Fibroblast of peridontal ligament (primary cell): ENCODE measurements at regions not wholly inside any gene's neighbourhood (a gene's known extent, or its start where the extent isn't known, plus 50 kb on each side); places are given as distances from the start of the nearest gene placed in this dataset.

Source experiments
- DNase-seq: peaks from one replicate; pipeline ENCODE4 v3.0.0-alpha.2; 2010; ENCODE audit errors: extremely low read depth

- DNase-seq, result no peak
Measured at GRCh38 chr16:27681681-27682080, 131.7 kb downstream of the KATNIP start.

DNA sequence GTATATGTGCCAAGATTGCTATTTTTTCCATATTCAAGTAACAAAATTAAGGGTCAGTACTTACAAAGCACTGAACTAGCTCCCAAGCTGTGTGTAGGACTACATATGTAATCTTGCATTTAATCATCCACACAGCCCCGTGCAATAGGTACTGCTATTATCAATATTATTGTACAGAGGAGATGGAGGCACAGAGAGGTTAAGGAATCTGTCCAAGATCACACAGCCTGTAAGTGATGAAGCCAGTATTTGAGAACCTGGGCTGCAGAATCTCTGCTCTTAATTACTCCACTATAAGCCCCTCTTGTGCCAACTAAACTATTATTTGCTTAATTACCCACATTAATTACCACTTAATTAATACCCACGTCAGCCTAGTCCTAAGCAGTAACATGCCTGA, 134.1 kb downstream of the KATNIP start:
- DNase-seq, result no peak

DNA sequence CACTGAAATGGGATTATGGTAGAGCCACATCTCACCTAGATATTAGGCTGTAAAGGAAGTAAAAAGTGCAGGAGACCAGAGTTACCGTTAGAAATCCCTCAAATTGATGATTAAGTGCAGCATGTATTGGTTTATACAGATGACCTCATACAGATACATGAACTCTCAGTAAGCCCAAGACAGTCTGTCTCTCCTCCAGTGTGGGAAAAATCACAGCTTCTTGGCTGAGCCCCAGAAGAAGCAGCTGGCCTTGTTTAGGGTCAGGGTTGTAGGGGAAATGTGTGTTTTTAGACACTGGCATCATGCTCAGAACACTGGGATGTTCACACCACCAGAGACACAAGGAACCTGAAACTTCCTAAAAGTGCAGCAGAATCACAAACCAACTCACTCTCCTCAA, 135.9 kb downstream of the KATNIP start:
- peak; percentile 72 for DNase-seq

- no peak for DNase-seq
Measured at GRCh38 chr16:27686926-27687325, 137.0 kb downstream of the KATNIP start.

DNA sequence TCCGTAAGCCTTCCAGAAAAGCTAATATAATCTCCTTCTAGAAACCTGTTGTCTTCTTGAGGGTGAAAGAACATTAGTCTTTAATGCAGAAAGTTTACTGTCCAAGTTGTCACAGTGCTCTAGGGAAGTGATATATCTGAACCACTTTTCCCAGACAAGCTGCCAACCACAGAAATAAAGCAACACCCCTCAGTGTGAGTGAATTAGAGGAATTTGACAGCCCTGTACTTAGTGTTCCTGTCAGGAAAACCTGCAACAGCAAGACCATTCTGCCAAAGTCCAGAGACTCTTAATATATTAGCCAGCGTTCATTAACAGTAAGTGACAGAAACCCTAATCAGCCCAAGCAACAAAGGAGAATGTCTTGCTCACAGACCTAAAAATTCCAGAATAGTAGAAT, 137.7 kb downstream of the KATNIP start:
- DNase-seq, result no peak

DNA sequence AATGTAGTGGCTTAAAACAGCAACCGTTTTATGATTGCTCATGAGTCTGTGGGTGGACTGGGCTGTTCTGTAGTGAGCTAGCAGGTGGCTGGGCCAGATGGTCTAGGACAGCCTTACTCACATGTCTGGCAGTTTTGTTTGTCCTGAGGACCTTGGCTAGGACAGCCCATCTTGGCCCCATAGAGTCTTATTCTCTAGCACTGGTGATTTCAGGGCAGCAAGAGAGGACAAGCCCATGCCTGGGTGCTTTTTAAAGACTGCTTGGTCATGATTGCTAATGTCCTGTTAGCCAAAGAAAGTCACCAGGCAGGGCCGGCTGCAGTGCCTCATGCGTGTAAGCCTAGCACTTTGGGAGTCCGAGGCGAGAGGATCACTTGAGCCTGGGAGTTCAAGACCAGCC, 139.8 kb downstream of the KATNIP start:
- DNase-seq, result no peak

DNA sequence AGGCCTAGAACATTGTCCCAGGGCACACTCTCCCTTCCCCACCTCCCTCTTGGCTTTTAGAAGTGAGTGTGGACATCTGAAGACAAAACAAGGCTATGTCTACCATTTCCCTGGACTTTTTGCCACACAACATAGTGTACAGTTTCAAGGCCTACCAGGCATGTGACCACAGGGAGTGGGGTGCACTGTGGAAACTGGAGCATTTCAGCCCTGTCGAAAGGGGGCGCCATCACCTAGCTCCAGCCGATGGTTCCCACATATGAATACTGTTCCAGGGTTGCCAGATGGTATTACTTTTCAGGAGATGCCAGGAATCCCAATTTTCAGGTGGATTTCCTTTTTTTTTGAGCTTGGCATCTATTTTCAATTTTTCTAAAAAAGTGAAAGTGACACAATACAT, 140.7 kb downstream of the KATNIP start:
- DNase-seq, result no peak

GRCh38 chr16:27691721-27692120, 141.8 kb downstream of the KATNIP start:
- no peak for DNase-seq

GRCh38 chr16:27692576-27692975, 142.6 kb downstream of the KATNIP start:
- DNase-seq, result no peak

DNA sequence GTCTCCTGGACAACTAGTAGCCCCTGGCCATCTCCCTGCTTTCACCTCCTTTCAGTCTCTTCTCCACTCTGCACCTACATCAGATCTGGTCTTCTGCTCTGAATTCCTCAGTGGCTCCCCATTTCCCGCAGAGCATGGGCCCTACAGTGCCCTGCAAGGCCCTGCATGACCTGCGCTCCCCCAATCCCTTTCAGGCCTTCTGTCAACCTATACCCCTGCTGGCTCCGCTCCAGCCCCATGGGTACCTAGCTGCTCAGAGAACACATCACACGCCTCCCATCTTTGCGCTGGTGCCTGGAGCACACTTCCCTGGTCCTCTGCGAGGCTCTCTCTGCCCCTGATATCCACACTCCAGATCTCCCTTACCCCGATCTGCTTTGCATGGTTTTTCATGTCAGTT, 145.2 kb downstream of the KATNIP start:
- no peak for DNase-seq

DNA sequence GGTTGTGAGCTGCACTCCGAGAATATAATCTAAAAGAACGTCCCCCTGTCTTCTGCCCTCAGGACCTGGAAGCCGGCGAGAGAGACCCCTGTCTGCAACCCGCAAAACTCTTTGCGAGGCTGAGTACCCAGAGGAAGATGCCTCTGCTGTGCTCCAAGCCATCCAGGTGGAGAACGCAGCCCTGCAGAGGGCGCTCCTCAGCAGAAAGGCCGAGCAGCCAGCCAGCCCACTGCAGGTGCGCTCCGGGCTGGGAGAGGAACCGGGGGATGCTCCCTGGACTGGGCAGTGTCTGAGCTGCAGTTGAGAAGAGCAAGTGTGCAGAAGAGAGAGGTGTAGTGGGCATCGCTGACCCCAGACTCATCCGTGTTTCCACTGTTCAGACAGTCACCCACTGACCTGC, 148.3 kb downstream of the KATNIP start:
- no peak for DNase-seq

GRCh38 chr16:27698746-27699145, 148.8 kb downstream of the KATNIP start:
- DNase-seq, result no peak

DNA sequence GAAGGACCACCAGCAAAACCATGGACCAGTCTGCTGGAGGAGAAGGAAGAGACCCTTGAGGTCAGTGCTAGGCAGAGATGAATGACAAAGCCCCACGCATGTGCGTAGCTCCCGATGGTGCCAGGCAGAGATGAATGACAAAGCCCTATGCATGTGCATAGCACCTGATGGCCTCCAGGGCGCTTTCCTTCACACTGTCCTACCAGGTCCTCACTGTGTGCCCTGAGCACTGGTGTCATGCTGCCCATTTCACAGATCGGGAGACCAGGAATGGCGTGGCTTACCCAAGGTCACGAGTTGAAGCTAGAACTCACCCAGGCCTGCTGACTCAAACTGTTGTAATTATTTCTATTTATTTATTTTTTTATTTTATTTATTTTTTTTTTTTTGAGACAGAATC, 149.6 kb downstream of the KATNIP start:
- DNase-seq, result no peak

DNA sequence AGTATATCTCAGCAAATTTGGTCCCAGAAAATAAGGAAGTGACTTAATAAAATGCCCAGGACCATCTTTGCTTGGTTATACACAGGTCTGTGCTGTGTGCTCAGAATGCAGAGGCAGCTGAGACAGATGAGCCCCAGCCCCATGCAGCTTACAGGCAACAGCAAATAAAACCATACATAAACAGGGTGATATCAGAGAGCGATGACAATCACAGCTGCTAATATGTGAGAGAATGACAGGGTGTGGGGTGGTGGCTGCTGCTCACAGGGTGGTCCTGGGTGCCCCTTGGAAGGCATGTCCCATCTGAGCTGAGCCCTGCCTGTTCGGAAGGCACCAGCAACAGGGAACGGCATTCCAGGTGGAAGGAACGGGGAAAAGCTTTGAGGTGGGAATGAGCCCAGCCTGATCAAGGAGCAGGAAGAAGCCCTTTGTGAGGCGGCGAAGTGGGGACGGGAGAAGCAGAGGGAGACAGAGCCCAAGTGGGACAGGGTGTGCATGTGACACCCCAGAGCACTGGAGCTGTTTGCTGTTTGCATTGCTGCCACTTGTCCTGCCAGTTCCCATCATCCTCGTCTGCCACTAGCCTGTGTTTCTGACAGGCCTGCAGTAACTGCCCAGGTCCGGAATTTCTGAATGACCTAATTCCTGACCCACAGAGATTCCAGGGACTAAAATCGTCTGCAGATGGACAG, 150.5 kb downstream of the KATNIP start:
- DNase-seq, result no peak

DNA sequence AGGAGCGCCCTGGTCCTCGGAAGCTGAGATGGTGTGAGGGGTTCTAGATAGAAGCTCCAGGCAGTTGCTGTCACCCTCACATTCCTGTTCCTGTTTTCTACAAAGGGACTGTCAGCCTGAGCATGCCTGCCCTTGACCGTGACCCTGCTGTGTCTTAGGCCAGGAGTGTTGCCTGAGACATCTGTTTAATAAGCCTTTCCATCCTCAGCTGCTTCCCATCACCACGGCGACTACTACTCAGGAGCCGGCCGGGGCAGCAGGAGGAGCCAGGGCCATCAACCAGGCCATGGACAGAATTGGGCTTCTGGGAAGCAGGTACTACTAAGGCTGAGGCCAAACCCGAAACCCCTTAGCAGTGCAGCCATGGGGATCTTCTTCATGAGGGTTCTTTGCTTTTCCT, 151.4 kb downstream of the KATNIP start:
- no peak for DNase-seq

- DNase-seq, result no peak
Measured at GRCh38 chr16:27703121-27703520, 153.2 kb downstream of the KATNIP start.

DNA sequence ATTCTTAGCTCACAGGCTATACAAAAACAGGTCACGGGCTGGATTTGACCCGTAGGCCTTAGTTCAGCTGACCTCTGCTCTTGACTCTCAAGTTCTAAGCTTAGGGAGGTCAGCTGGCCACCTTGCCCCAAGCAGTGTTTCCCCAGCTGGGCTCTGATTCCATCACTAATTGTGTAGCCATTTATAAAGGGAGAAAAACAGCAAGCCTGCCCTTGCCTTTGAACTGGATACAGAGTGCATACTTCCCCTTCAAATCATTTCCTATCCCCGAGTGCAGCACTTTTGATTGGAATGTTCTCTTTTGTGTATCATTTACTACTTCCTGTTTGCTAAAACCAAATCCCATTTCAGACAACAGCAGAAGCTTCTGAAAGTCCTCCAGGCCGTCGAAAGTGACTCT, 153.6 kb downstream of the KATNIP start:
- peak; percentile 7 for DNase-seq

- DNase-seq, result no peak
Measured at GRCh38 chr16:27704252-27704651, 154.3 kb downstream of the KATNIP start.

GRCh38 chr16:27706156-27706865, 156.4 kb downstream of the KATNIP start:
- DNase-seq, result no peak

DNA sequence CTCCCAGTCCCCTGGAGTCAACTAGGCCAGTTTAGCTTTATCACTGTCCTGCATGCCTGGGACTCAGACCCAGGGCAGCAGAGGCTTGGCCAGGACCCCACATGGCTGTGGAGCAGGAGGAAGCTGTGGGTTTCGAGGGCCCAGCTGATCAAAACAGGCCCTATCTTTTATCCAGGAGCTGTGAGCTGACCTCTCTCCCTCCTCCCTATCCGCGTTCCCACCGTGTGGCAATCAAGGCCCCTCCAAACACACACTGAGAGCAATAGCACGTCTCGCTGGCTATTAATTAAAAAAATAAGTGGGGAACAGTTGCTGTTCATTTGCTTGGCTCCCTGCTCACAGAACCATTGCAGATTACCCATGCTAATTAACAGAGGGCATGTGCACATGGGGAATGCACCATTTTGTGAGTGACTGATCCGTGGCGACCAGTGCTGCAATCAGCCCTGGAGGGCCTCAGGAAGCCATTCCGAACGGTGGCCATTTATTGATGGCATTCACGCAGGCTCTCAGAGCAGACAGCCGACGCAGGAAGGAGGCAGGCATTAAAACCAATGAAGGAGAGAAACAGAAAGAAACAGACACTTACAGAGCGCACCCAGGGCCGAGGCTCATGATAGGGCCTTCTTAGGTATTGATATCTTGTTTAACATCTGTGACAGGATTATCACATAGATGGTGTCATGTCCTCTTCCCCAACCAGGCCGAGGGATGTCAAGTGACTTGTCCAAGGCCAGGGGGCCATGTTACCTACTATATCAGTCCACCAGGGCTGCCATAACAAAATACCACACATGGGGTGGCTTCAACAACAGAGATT, 157.1 kb downstream of the KATNIP start:
- DNase-seq, result no peak

DNA sequence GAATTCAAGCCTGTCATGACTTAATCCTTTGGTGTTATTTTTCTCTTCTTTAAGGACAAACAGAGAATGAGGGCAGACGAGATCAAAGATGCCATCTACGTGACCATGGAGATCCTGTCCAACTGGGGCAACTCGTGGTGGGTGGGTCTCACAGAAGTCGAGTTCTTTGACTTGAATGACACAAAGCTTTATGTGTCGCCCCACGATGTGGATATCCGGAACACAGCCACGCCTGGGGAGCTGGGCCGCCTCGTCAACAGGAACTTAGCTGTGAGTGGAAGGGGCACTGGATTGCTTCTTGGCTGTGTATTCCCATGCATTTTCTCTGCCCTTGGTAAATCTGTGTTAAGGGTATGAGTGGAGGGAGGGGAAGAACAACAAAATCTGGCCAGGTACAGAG, 158.7 kb downstream of the KATNIP start:
- no peak for DNase-seq

DNA sequence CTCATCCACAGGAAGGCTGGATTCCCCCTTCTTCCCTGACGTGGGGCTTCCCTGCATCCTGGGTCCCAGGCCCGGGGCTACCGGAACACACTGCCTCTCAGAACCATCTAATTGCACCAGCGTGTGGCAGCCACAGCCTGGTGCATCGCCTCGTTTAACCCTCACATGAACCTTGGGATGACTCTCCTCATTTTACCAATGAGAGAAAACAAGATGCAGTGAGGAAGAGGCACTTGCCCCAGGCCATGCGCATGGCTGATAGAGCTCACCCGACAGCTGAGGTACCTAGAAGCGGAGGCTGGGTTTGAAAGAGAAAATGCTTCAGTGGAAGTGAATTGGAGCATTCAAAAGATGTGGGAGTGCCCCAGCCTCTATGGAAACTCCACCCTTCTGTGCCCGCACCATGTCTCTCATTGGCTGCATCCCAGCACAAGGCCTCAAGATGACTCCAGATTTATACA, 162.3 kb downstream of the KATNIP start:
- DNase-seq, result no peak

GRCh38 chr16:27717726-27718125, 167.8 kb downstream of the KATNIP start:
- DNase-seq, result no peak
